SU-DHL-6 (cell line): ENCODE measurements at regions not wholly inside any gene's neighbourhood (a gene's known extent, or its start where the extent isn't known, plus 50 kb on each side); places are given as distances from the start of the nearest gene placed in this dataset.

Experiments
- EZH2phosphoT487 ChIP-seq: fragments of 200-600 bp; sonication (generic), shearing (Covaris generic); conservative IDR thresholded peaks from 2 replicates; pipeline ENCODE4 v1.6.1; 2018; ENCODE audit warnings: mild to moderate bottlenecking, antibody characterized with exemption, low read length, moderate library complexity, mixed read lengths
- TF ChIP-seq, protein P1 (sequence below): fragments of 200-600 bp; sonication (generic); IDR thresholded peaks from one replicate; pipeline ENCODE4 v1.5.1; 2017; ENCODE audit warnings: antibody characterized with exemption, mild to moderate bottlenecking, low read length, moderate library complexity; ENCODE audit not compliant: insufficient read depth, poor library complexity, severe bottlenecking

DNA sequence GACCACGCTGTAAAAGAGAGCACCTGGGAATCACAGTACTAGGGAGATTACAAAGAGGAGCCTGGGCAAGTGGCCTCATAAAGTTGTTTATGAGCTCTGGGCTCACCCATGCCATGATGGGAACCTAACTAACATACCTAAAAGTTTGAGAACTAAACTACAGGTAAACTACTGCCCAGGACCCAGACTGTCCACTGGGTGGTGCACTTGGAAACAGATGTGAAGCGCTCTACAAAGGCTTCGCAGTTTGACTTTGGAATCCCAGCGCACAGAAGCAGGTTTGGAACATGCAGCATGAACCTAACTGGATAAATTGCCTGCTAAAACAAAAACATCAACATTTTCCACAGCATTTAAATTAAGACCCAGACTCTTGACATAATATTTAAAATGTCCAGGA is 418.6 kb downstream of the FAM181B start:
- TF ChIP-seq, protein P1, sequence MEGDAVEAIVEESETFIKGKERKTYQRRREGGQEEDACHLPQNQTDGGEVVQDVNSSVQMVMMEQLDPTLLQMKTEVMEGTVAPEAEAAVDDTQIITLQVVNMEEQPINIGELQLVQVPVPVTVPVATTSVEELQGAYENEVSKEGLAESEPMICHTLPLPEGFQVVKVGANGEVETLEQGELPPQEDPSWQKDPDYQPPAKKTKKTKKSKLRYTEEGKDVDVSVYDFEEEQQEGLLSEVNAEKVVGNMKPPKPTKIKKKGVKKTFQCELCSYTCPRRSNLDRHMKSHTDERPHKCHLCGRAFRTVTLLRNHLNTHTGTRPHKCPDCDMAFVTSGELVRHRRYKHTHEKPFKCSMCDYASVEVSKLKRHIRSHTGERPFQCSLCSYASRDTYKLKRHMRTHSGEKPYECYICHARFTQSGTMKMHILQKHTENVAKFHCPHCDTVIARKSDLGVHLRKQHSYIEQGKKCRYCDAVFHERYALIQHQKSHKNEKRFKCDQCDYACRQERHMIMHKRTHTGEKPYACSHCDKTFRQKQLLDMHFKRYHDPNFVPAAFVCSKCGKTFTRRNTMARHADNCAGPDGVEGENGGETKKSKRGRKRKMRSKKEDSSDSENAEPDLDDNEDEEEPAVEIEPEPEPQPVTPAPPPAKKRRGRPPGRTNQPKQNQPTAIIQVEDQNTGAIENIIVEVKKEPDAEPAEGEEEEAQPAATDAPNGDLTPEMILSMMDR: no peak
- TF ChIP-seq EZH2phosphoT487: no peak
